Suprapubic skin (tissue), 4 donors: ENCODE measurements at regions not wholly inside any gene's neighbourhood (a gene's known extent, or its start where the extent isn't known, plus 50 kb on each side); places are given as distances from the start of the nearest gene placed in this dataset.

Experiments used
- POLR2A ChIP-seq, 2 donors: fragments of 450-650 bp; IDR thresholded peaks; one replicate each; pipeline ENCODE4 v1.6.1; 2017; ENCODE audit warnings: antibody characterized with exemption in 2 of 2, mild to moderate bottlenecking in 2 of 2, moderate library complexity in 2 of 2
- POLR2AphosphoS5 ChIP-seq, 3 donors: sonication (generic); formaldehyde crosslinking; IDR thresholded peaks; one replicate each; pipeline ENCODE4 v1.6.1; 2017; ENCODE audit warnings: antibody characterized with exemption in 3 of 3
- TF ChIP-seq, protein P1 (sequence below), 2 donors: fragments of 200-600 bp in 1 of 2; fragments of 450-650 bp in 1 of 2; sonication (generic) in 1 of 2; IDR thresholded peaks; one replicate each; pipeline ENCODE4 v1.5.1; 2016 to 2019; ENCODE audit warnings: antibody characterized with exemption in 2 of 2, mild to moderate bottlenecking in 1 of 2, moderate library complexity in 1 of 2

- TF ChIP-seq POLR2AphosphoS5 (IDR thresholded peaks at IDR 0.05) (no peak), POLR2A (IDR thresholded peaks at IDR 0.05) (no peak)
- TF ChIP-seq, protein P1, sequence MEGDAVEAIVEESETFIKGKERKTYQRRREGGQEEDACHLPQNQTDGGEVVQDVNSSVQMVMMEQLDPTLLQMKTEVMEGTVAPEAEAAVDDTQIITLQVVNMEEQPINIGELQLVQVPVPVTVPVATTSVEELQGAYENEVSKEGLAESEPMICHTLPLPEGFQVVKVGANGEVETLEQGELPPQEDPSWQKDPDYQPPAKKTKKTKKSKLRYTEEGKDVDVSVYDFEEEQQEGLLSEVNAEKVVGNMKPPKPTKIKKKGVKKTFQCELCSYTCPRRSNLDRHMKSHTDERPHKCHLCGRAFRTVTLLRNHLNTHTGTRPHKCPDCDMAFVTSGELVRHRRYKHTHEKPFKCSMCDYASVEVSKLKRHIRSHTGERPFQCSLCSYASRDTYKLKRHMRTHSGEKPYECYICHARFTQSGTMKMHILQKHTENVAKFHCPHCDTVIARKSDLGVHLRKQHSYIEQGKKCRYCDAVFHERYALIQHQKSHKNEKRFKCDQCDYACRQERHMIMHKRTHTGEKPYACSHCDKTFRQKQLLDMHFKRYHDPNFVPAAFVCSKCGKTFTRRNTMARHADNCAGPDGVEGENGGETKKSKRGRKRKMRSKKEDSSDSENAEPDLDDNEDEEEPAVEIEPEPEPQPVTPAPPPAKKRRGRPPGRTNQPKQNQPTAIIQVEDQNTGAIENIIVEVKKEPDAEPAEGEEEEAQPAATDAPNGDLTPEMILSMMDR (IDR thresholded peaks at IDR 0.05), result no peak
Measured at GRCh38 chr9:135212961-135213360, 125.5 kb downstream of the OLFM1 start.
